Lung (tissue), 11 donors: ENCODE measurements at regions not wholly inside any gene's neighbourhood (a gene's known extent, or its start where the extent isn't known, plus 50 kb on each side); places are given as distances from the start of the nearest gene placed in this dataset.

Experiments
- ATAC-seq: fragments of 200-7000 bp; cut with Tn5 transposase; one replicate; pipeline ENCODE4 v1.9.1; 2020; ENCODE audit warnings: moderate number of reproducible peaks; ENCODE audit not compliant: insufficient read depth, low FRiP score
- DNase-seq, 3 donors: peaks; one replicate each; pipeline ENCODE4 v3.0.0-alpha.2; 2013 to 2017
- H3K27ac ChIP-seq, 2 donors: one replicate each; pipeline ENCODE4 v1.5.1; 2013; ENCODE audit warnings: mild to moderate bottlenecking in 2 of 2, moderate library complexity in 2 of 2, control low read depth in 1 of 2, inconsistent platforms in 1 of 2, low read depth in 1 of 2, low read length in 1 of 2
- H3K27me3 ChIP-seq, 3 donors: one replicate each; pipeline ENCODE4 v1.5.1; 2013; ENCODE audit warnings: low read length in 2 of 3; ENCODE audit not compliant: control insufficient read depth in 3 of 3, insufficient read depth in 3 of 3
- H3K36me3 ChIP-seq, 4 donors: one replicate each; pipeline ENCODE4 v1.5.1; 2013; ENCODE audit warnings: low read length in 4 of 4, mild to moderate bottlenecking in 1 of 4, moderate library complexity in 1 of 4; ENCODE audit not compliant: control insufficient read depth in 4 of 4, insufficient read depth in 4 of 4
- H3K4me1 ChIP-seq, 5 donors: one replicate each; pipeline ENCODE4 v1.5.1; 2013; ENCODE audit warnings: low read length in 5 of 5, mild to moderate bottlenecking in 2 of 5, moderate library complexity in 1 of 5; ENCODE audit not compliant: control insufficient read depth in 5 of 5, insufficient read depth in 5 of 5
- H3K4me3 ChIP-seq: one replicate; pipeline ENCODE4 v1.5.1; 2013; ENCODE audit warnings: mild to moderate bottlenecking, control low read depth, moderate library complexity
- H3K9ac ChIP-seq, 2 donors: one replicate each; pipeline ENCODE4 v1.5.1; 2013; ENCODE audit warnings: low read length in 2 of 2, control low read depth in 1 of 2; ENCODE audit not compliant: insufficient read depth in 1 of 2
- H3K9me3 ChIP-seq, 4 donors: one replicate each; pipeline ENCODE4 v1.5.1; 2013; ENCODE audit warnings: low read length in 3 of 4, mild to moderate bottlenecking in 1 of 4, moderate library complexity in 1 of 4; ENCODE audit not compliant: control insufficient read depth in 4 of 4, insufficient read depth in 3 of 4
- CTCF ChIP-seq: IDR thresholded peaks from 2 replicates; pipeline ENCODE4 v1.5.1; 2012; ENCODE audit warnings: mild to moderate bottlenecking; ENCODE audit errors: control extremely low read depth, extremely low read depth
- WGBS, 2 donors: extraction: QIAGEN DNeasy Blood & Tissue Kit; methylation state at CpG; one replicate each; pipeline ENCODE4 v1.1.7; 2013; 5-methylcytosine and 5-hydroxymethylcytosine counted together
- donor health status: control.
- donor health status: control.
- donor health status: Bipolar disorder and iron deficiency.
- donor health status: healthy.
- donor health status: DM: yes; HTN: yes; CAD: no.

- no peaks in the 10 kb centered on the region for H3K9me3 ChIP-seq
- no peaks in the 10 kb centered on the region for H3K27me3 ChIP-seq
- no peak overlapping the region for H3K27ac ChIP-seq
- ATAC-seq: no peak
- no peak overlapping the region for H3K4me3 ChIP-seq
- H3K36me3 ChIP-seq: no peaks in the 10 kb centered on the region
- peaks cover 0 to 2% (median 0%) of the 10 kb centered on the region in 5 donors for H3K4me1 ChIP-seq
- DNase-seq: no peak
- no peak for TF ChIP-seq CTCF
- WGBS, 2 donors: 92 to 97% methylated on average over 2 of the region's 2 CpGs
- H3K9ac ChIP-seq: no peak overlapping the region
Observed at GRCh38 chr3:59565125-59565524, 515.3 kb upstream of the CFAP20DC start.

GRCh38 chr3:59563966-59564365 lies 514.1 kb upstream of the CFAP20DC start:
- TF ChIP-seq CTCF: no peak
- H3K27me3 ChIP-seq: no peaks in the 10 kb centered on the region
- H3K36me3 ChIP-seq: no peaks in the 10 kb centered on the region
- no peaks in the 10 kb centered on the region for H3K9me3 ChIP-seq
- peaks cover 0 to 4% (median 0%) of the 10 kb centered on the region in 5 donors for H3K4me1 ChIP-seq
- no peak for DNase-seq
- ATAC-seq: no peak
- H3K27ac ChIP-seq: no peak overlapping the region
- 98 to 100% methylated on average over 1 of the region's 1 CpG for WGBS, 2 donors
- H3K4me3 ChIP-seq: no peak overlapping the region
- H3K9ac ChIP-seq: no peak overlapping the region

GRCh38 chr3:59563072-59563605 lies 513.3 kb upstream of the CFAP20DC start:
- TF ChIP-seq CTCF: no peak
- DNase-seq: no peak
- Histone ChIP-seq H3K9me3 (no peaks in the 10 kb centered on the region), H3K4me1 (peaks cover 0 to 4% (median 0%) of the 10 kb centered on the region in 5 donors), H3K9ac (no peak overlapping the region), H3K4me3 (no peak overlapping the region), H3K36me3 (no peaks in the 10 kb centered on the region), H3K27ac (no peak overlapping the region), H3K27me3 (no peaks in the 10 kb centered on the region)
- no peak for ATAC-seq
- 91 to 94% methylated on average over 4 of the region's 4 CpGs for WGBS, 2 donors

- ATAC-seq: no peak
- H3K4me1 ChIP-seq: peaks cover 0 to 4% (median 0%) of the 10 kb centered on the region in 5 donors
Observed at GRCh38 chr3:59559721-59560435, 510.1 kb upstream of the CFAP20DC start.

More at GRCh38 chr3:59559721-59560435, 510.1 kb upstream of the CFAP20DC start:
- DNase-seq: no peak
- TF ChIP-seq CTCF: no peak
- WGBS, 2 donors: 78 to 79% methylated on average over 4 of the region's 4 CpGs
- H3K36me3 ChIP-seq: no peaks in the 10 kb centered on the region
- peak overlapping the region in 1 of 2 donors; percentile 37 for H3K27ac ChIP-seq
- H3K4me3 ChIP-seq: no peak overlapping the region
- no peaks in the 10 kb centered on the region for H3K27me3 ChIP-seq
- H3K9me3 ChIP-seq: no peaks in the 10 kb centered on the region
- no peak overlapping the region for H3K9ac ChIP-seq
